Liver (tissue), 7 donors: ENCODE measurements at regions not wholly inside any gene's neighbourhood (a gene's known extent, or its start where the extent isn't known, plus 50 kb on each side); places are given as distances from the start of the nearest gene placed in this dataset.

Experiments used
- DNase-seq: peaks from one replicate; pipeline ENCODE4 v3.0.0-alpha.2; 2017; ENCODE audit warnings: low spot score
- H3K27ac ChIP-seq, 2 donors: one replicate each; pipeline ENCODE4 v1.7.0; 2013; ENCODE audit warnings: inconsistent platforms in 2 of 2, low read length in 2 of 2, control low read depth in 1 of 2, low read depth in 1 of 2, mild to moderate bottlenecking in 1 of 2
- H3K27me3 ChIP-seq, 4 donors: one replicate each; pipeline versions ENCODE4 v1.6.1 to v1.7.0; 2013; ENCODE audit warnings: low read length in 3 of 4, inconsistent platforms in 1 of 4, mild to moderate bottlenecking in 1 of 4, moderate library complexity in 1 of 4; ENCODE audit not compliant: control insufficient read depth in 4 of 4, insufficient read depth in 4 of 4
- H3K36me3 ChIP-seq, 4 donors: one replicate each; pipeline versions ENCODE4 v1.6.1 to v1.7.0; 2013; ENCODE audit warnings: low read length in 3 of 4, mild to moderate bottlenecking in 3 of 4, low read depth in 1 of 4, moderate library complexity in 1 of 4; ENCODE audit not compliant: control insufficient read depth in 4 of 4, insufficient read depth in 3 of 4
- H3K4me1 ChIP-seq, 4 donors: one replicate each; pipeline versions ENCODE4 v1.6.1 to v1.7.0; 2013; ENCODE audit warnings: low read length in 3 of 4, mild to moderate bottlenecking in 3 of 4, moderate library complexity in 1 of 4; ENCODE audit not compliant: control insufficient read depth in 4 of 4, insufficient read depth in 4 of 4
- H3K4me3 ChIP-seq, 3 donors: one replicate each; pipeline versions ENCODE4 v1.6.1 to v1.7.0; 2013; ENCODE audit warnings: low read length in 3 of 3, control low read depth in 1 of 3, low read depth in 1 of 3, mild to moderate bottlenecking in 1 of 3
- H3K9ac ChIP-seq, 2 donors: one replicate each; pipeline ENCODE4 v1.7.0; 2013; ENCODE audit warnings: low read length in 2 of 2, mild to moderate bottlenecking in 2 of 2, moderate library complexity in 2 of 2, control low read depth in 1 of 2, low read depth in 1 of 2
- H3K9me3 ChIP-seq, 4 donors: one replicate each; pipeline versions ENCODE4 v1.6.1 to v1.7.0; 2013; ENCODE audit warnings: low read length in 3 of 4; ENCODE audit not compliant: control insufficient read depth in 4 of 4
- EGR1 ChIP-seq, 2 donors: IDR thresholded peaks; 2 replicates each; pipeline ENCODE4 v1.6.1; 2016 to 2018; ENCODE audit warnings: antibody characterized with exemption in 2 of 2, low read depth in 2 of 2
- FOXA2 ChIP-seq: IDR thresholded peaks from 2 replicates; pipeline ENCODE4 v1.6.1; 2016; ENCODE audit warnings: antibody characterized with exemption
- GABPA ChIP-seq, 2 donors: IDR thresholded peaks in 1 of 2; conservative IDR thresholded peaks in 1 of 2; 2 replicates each; pipeline ENCODE4 v1.6.1; 2016; ENCODE audit warnings: antibody characterized with exemption in 2 of 2, mild to moderate bottlenecking in 1 of 2, moderate library complexity in 1 of 2
- HNF4A ChIP-seq, 2 donors: conservative IDR thresholded peaks; 2 replicates each; pipeline ENCODE4 v1.6.1; 2016; ENCODE audit warnings: antibody characterized with exemption in 2 of 2, mild to moderate bottlenecking in 2 of 2
- HNF4G ChIP-seq: IDR thresholded peaks from 2 replicates; pipeline ENCODE4 v1.6.1; 2016; ENCODE audit warnings: antibody characterized with exemption
- JUND ChIP-seq, 2 donors: IDR thresholded peaks; 2 replicates each; pipeline ENCODE4 v1.6.1; 2016; ENCODE audit warnings: antibody characterized with exemption in 2 of 2
- MAX ChIP-seq: IDR thresholded peaks from 2 replicates; pipeline ENCODE4 v1.6.1; 2016; ENCODE audit warnings: antibody characterized with exemption
- NR2F2 ChIP-seq: IDR thresholded peaks from 2 replicates; pipeline ENCODE4 v1.6.1; 2016; ENCODE audit warnings: antibody characterized with exemption
- RAD21 ChIP-seq, 2 donors: IDR thresholded peaks; 2 replicates each; pipeline ENCODE4 v1.6.1; 2016; ENCODE audit warnings: antibody characterized with exemption in 2 of 2, mild to moderate bottlenecking in 2 of 2
- REST ChIP-seq: IDR thresholded peaks from 2 replicates; pipeline ENCODE4 v1.6.1; 2016; ENCODE audit warnings: antibody characterized with exemption, mild to moderate bottlenecking
- RXRA ChIP-seq, 2 donors: IDR thresholded peaks; 2 replicates each; pipeline ENCODE4 v1.6.1; 2017 to 2018; ENCODE audit warnings: antibody characterized with exemption in 2 of 2, mild to moderate bottlenecking in 1 of 2
- SP1 ChIP-seq: IDR thresholded peaks from 2 replicates; pipeline ENCODE4 v1.6.1; 2018; ENCODE audit warnings: antibody characterized with exemption, mild to moderate bottlenecking
- TAF1 ChIP-seq: conservative IDR thresholded peaks from 2 replicates; pipeline ENCODE4 v1.6.1; 2016; ENCODE audit warnings: antibody characterized with exemption, mild to moderate bottlenecking
- YY1 ChIP-seq: IDR thresholded peaks from 2 replicates; pipeline ENCODE4 v1.6.1; 2016; ENCODE audit warnings: antibody characterized with exemption, mild to moderate bottlenecking
- ZBTB33 ChIP-seq: IDR thresholded peaks from 2 replicates; pipeline ENCODE4 v1.6.1; 2016; ENCODE audit warnings: antibody characterized with exemption
- WGBS: extraction: QIAGEN DNeasy Blood & Tissue Kit; methylation state at CpG from one replicate; pipeline ENCODE4 v1.1.7; 2013; 5-methylcytosine and 5-hydroxymethylcytosine counted together
- TF ChIP-seq, protein P1 (sequence below): IDR thresholded peaks from 2 replicates; pipeline ENCODE4 v1.6.1; 2016; ENCODE audit warnings: antibody characterized with exemption
- donor health status: healthy.
- donor health status: healthy.
- donor health status: healthy.
- donor health status: healthy.

GRCh38 chr12:128098730-128099129, 168.2 kb upstream of the TMEM132C start:
- peak overlapping the region; percentile 43 to 69 for H3K27ac ChIP-seq
- no peak overlapping the region for H3K4me3 ChIP-seq
- WGBS = 40% methylated on average over 7 of the region's 7 CpGs
- peaks cover 0 to 2% (median 0%) of the 10 kb centered on the region in 4 donors for H3K4me1 ChIP-seq
- DNase-seq = no peak
- H3K36me3 ChIP-seq = no peaks in the 10 kb centered on the region
- H3K9me3 ChIP-seq = peaks cover 0 to 3% (median 1%) of the 10 kb centered on the region in 4 donors
- no peak overlapping the region for H3K9ac ChIP-seq
- H3K27me3 ChIP-seq = no peaks in the 10 kb centered on the region
- peak in 1 of 2 donors; percentile 8 for TF ChIP-seq JUND (IDR thresholded peaks at IDR 0.05)
- TF ChIP-seq ZBTB33 = peak; percentile 23
- TF ChIP-seq MAX = peak; percentile 31
- TF ChIP-seq HNF4G = no peak
- peak; percentile 64 for TF ChIP-seq SP1
- peak; percentile 63 for TF ChIP-seq YY1
- TF ChIP-seq, protein P1, sequence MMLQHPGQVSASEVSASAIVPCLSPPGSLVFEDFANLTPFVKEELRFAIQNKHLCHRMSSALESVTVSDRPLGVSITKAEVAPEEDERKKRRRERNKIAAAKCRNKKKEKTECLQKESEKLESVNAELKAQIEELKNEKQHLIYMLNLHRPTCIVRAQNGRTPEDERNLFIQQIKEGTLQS = no peak
- TF ChIP-seq HNF4A (conservative IDR thresholded peaks at IDR 0.05) = peak; percentile 71 to 77
- TF ChIP-seq RXRA (IDR thresholded peaks at IDR 0.05) = peak in 1 of 2 donors; percentile 60
- TF ChIP-seq GABPA (IDR thresholded peaks at IDR 0.05 in 1 of 2, conservative IDR thresholded peaks at IDR 0.05 in 1 of 2) = no peak
- peak in 1 of 2 donors; percentile 71 for TF ChIP-seq EGR1 (IDR thresholded peaks at IDR 0.05; ENCODE audit: low read depth in 2 of 2)

DNA sequence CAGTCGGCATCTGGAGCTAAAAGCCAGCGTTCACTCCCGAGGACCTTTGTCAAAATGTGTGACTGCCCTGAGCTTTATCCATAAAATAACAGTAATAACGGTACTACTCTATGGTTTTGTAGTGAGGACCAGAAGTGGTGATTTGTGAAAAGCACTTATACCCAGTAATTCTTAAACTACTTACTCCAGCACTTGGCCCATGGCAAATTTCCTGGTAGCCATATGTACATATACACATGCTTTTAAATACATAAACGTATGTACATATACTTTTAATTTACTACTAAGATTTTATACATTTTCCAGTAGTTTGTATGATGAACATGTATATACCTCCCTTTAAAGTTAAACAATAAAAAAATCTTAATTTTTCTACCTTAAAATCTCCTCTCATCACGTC, 163.8 kb upstream of the TMEM132C start:
- Histone ChIP-seq H3K27me3 (no peaks in the 10 kb centered on the region), H3K36me3 (no peaks in the 10 kb centered on the region), H3K9me3 (peaks cover 0 to 3% (median 0%) of the 10 kb centered on the region in 4 donors), H3K9ac (no peak overlapping the region), H3K4me3 (no peak overlapping the region), H3K27ac (no peak overlapping the region), H3K4me1 (peaks cover 0 to 2% (median 0%) of the 10 kb centered on the region in 4 donors)
- no peak for DNase-seq
- 87% methylated on average over 6 of the region's 6 CpGs for WGBS
- no peak for TF ChIP-seq RXRA (IDR thresholded peaks at IDR 0.05)
- TF ChIP-seq EGR1 (IDR thresholded peaks at IDR 0.05; ENCODE audit: low read depth in 2 of 2) = no peak
- no peak for TF ChIP-seq YY1
- TF ChIP-seq SP1 = no peak
- no peak for TF ChIP-seq TAF1
- TF ChIP-seq, protein P1 = no peak
- TF ChIP-seq HNF4G = no peak
- no peak for TF ChIP-seq GABPA (IDR thresholded peaks at IDR 0.05 in 1 of 2, conservative IDR thresholded peaks at IDR 0.05 in 1 of 2)
- TF ChIP-seq REST = no peak
- no peak for TF ChIP-seq RAD21 (IDR thresholded peaks at IDR 0.05)
- TF ChIP-seq ZBTB33 = no peak
- no peak for TF ChIP-seq HNF4A (conservative IDR thresholded peaks at IDR 0.05)
- no peak for TF ChIP-seq MAX
- no peak for TF ChIP-seq FOXA2
- no peak for TF ChIP-seq JUND (IDR thresholded peaks at IDR 0.05)
- no peak for TF ChIP-seq NR2F2
